ENCODE measurements at regions not wholly inside any gene's neighbourhood (a gene's known extent, or its start where the extent isn't known, plus 50 kb on each side); places are given as distances from the start of the nearest gene placed in this dataset.
"Not testable (repeated sequence)": the region's sequence is repeated elsewhere in the genome, so short reads cannot be mapped to it uniquely, and the experiment has no call there.

GRCh38 chr17:68097161-68097805, 61.7 kb downstream of the KPNA2 start:
- no peak overlapping the region for H3K4me3 Mint-ChIP-seq
- intact Hi-C loops (cut with micrococcal nuclease): no loop called here
- H3K4me1 Mint-ChIP-seq: peaks cover 8 to 19% of the 10 kb centered on the region in 2 donors
- Histone ChIP-seq H3K9me3 (ENCODE audit: control insufficient read depth, insufficient read depth, low read length) (no peaks in the 10 kb centered on the region), H3K27me3 (ENCODE audit: control insufficient read depth, insufficient read depth, low read length) (no peaks in the 10 kb centered on the region), H3K4me1 (ENCODE audit: control insufficient read depth, insufficient read depth, low read length) (peaks cover 9% of the 10 kb centered on the region), H3K36me3 (ENCODE audit: control insufficient read depth, insufficient read depth, low read length) (no peaks in the 10 kb centered on the region), H3K27ac (ENCODE audit: low read length) (no peak overlapping the region), H3K4me3 (ENCODE audit: low read length) (no peak overlapping the region)
- no peak for ATAC-seq
- TF ChIP-seq CTCF (IDR thresholded peaks at IDR 0.05): no peak
- no peaks in the 10 kb centered on the region for H3K27me3 Mint-ChIP-seq (ENCODE audit: low read depth in 2 of 2)
- no peaks in the 10 kb centered on the region for H3K9me3 Mint-ChIP-seq
- no peak for DNase-seq
- H3K36me3 Mint-ChIP-seq: no peaks in the 10 kb centered on the region
- H3K27ac Mint-ChIP-seq: no peak overlapping the region
- WGBS (ENCODE audit: insufficient coverage): 90% methylated on average over 8 of the region's 9 CpGs

GRCh38 chr17:68099341-68099753, 63.8 kb downstream of the KPNA2 start:
- H3K9me3 Mint-ChIP-seq; H3K27ac ChIP-seq (ENCODE audit: low read length); DNase-seq; H3K27me3 ChIP-seq (ENCODE audit: control insufficient read depth, insufficient read depth, low read length); H3K27me3 Mint-ChIP-seq (ENCODE audit: low read depth in 2 of 2); H3K4me3 Mint-ChIP-seq; H3K36me3 Mint-ChIP-seq; H3K9me3 ChIP-seq (ENCODE audit: control insufficient read depth, insufficient read depth, low read length); H3K4me3 ChIP-seq (ENCODE audit: low read length); ATAC-seq; H3K36me3 ChIP-seq (ENCODE audit: control insufficient read depth, insufficient read depth, low read length); intact Hi-C loops (cut with micrococcal nuclease); H3K27ac Mint-ChIP-seq: not testable (repeated sequence)
- peaks cover 27 to 36% of the 10 kb centered on the region in 2 donors for H3K4me1 Mint-ChIP-seq
- H3K4me1 ChIP-seq (ENCODE audit: control insufficient read depth, insufficient read depth, low read length): peaks cover 13% of the 10 kb centered on the region
- 96% methylated on average over 29 of the region's 29 CpGs for WGBS (ENCODE audit: insufficient coverage)

DNA sequence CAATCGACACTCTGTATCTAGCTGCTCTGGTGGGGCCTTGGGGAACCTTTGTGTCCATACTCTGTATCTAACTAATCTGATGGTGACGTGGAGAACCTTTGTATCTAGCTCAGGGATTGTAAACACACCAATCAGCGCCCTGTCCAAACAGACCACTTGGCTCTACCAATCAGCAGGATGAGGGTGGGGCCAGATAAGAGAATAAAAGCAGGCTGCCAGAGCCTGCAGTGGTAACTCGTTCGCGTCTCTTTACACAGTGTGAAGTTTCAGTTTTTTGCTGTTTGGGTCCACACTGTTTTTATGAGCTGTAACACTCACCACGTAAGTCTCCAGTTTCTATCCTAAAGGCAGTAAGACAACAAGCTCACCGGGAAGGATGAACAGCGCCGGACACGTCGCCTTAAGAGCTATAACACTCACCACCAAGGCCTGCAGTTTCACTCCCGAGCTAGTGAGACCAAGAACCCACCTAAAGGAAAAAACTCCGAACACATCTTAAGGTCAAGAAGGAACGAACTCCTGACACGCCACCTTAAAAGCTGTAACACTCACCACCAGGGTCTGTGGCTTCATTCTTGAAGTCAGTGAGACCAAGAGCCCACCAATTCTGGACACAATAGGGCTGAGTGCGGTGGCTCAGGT, 64.6 kb downstream of the KPNA2 start:
- H3K27ac Mint-ChIP-seq: peak overlapping the region; percentile 90 to 94
- H3K36me3 Mint-ChIP-seq: no peaks in the 10 kb centered on the region
- Histone ChIP-seq H3K9me3 (ENCODE audit: control insufficient read depth, insufficient read depth, low read length) (no peaks in the 10 kb centered on the region), H3K36me3 (ENCODE audit: control insufficient read depth, insufficient read depth, low read length) (no peaks in the 10 kb centered on the region), H3K4me1 (ENCODE audit: control insufficient read depth, insufficient read depth, low read length) (peaks cover 13% of the 10 kb centered on the region), H3K4me3 (ENCODE audit: low read length) (no peak overlapping the region), H3K27ac (ENCODE audit: low read length) (no peak overlapping the region), H3K27me3 (ENCODE audit: control insufficient read depth, insufficient read depth, low read length) (no peaks in the 10 kb centered on the region)
- DNase-seq (no peak), ATAC-seq (no peak)
- H3K9me3 Mint-ChIP-seq: no peaks in the 10 kb centered on the region
- peak overlapping the region; percentile 94 for H3K4me3 Mint-ChIP-seq
- H3K4me1 Mint-ChIP-seq: peaks cover 31 to 36% of the 10 kb centered on the region in 2 donors
- intact Hi-C loops (cut with micrococcal nuclease): no loop called here
- H3K27me3 Mint-ChIP-seq (ENCODE audit: low read depth in 2 of 2): no peaks in the 10 kb centered on the region
- WGBS (ENCODE audit: insufficient coverage): 92% methylated on average over 17 of the region's 17 CpGs
- no peak for TF ChIP-seq CTCF (IDR thresholded peaks at IDR 0.05)

- H3K36me3 ChIP-seq (ENCODE audit: control insufficient read depth, insufficient read depth, low read length): no peaks in the 10 kb centered on the region
- H3K4me3 Mint-ChIP-seq: peak overlapping the region; percentile 94
- H3K4me1 ChIP-seq (ENCODE audit: control insufficient read depth, insufficient read depth, low read length): peaks cover 14% of the 10 kb centered on the region
- H3K36me3 Mint-ChIP-seq: no peaks in the 10 kb centered on the region
- peak overlapping the region; percentile 90 for H3K27ac ChIP-seq (ENCODE audit: low read length)
- DNase-seq: peak; percentile 73 to 80
- H3K4me3 ChIP-seq (ENCODE audit: low read length): peak overlapping the region; percentile 83
- H3K27ac Mint-ChIP-seq: peak overlapping the region; percentile 90 to 94
- intact Hi-C loops (cut with micrococcal nuclease): no loop called here
- WGBS (ENCODE audit: insufficient coverage): 9% methylated on average over 85 of the region's 88 CpGs
- ATAC-seq: peak; percentile 81 to 95 (median 89)
- no peaks in the 10 kb centered on the region for H3K9me3 Mint-ChIP-seq
- no peak for TF ChIP-seq CTCF (IDR thresholded peaks at IDR 0.05)
- no peaks in the 10 kb centered on the region for H3K9me3 ChIP-seq (ENCODE audit: control insufficient read depth, insufficient read depth, low read length)
- H3K27me3 Mint-ChIP-seq (ENCODE audit: low read depth in 2 of 2): no peaks in the 10 kb centered on the region
- H3K4me1 Mint-ChIP-seq: peaks cover 36 to 42% of the 10 kb centered on the region in 2 donors
- no peaks in the 10 kb centered on the region for H3K27me3 ChIP-seq (ENCODE audit: control insufficient read depth, insufficient read depth, low read length)
Measured at GRCh38 chr17:68101075-68101986, 65.8 kb downstream of the KPNA2 start.
